ENCODE measurements at regions not wholly inside any gene's neighbourhood (a gene's known extent, or its start where the extent isn't known, plus 50 kb on each side); places are given as distances from the start of the nearest gene placed in this dataset.

DNA sequence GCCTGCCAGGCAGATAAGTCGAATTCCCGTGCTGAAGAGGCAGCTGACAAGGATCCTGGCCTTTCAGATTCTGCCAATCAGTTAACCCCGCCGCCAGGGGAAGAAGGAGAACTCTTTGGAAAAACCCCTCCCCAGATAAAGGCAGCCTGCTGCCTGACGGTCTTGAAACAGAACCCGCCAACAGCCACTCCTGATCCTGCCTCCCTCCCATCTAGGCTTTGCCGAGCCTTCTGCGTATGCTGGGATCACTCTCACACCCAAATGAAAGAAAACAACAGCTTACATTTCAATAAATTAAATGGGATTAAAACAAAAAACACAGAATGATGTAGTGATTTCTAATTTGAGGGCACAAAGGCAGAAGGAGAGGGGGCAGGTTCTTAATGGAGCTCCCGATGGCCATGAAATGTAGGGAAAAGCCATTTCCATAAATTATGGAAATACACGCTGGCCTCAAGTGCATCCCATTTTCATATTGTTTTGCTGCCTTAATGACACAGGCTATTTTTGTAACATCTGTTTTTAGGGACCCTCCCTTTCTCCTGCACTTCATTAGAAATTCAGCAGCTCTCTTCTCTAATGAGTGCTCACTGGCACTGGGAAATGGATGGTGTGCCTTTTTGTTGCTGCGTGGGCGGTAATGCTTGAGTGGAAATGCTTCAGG, 319.1 kb downstream of the MED10 start:
- peak; percentile 46 for DNase-seq

DNA sequence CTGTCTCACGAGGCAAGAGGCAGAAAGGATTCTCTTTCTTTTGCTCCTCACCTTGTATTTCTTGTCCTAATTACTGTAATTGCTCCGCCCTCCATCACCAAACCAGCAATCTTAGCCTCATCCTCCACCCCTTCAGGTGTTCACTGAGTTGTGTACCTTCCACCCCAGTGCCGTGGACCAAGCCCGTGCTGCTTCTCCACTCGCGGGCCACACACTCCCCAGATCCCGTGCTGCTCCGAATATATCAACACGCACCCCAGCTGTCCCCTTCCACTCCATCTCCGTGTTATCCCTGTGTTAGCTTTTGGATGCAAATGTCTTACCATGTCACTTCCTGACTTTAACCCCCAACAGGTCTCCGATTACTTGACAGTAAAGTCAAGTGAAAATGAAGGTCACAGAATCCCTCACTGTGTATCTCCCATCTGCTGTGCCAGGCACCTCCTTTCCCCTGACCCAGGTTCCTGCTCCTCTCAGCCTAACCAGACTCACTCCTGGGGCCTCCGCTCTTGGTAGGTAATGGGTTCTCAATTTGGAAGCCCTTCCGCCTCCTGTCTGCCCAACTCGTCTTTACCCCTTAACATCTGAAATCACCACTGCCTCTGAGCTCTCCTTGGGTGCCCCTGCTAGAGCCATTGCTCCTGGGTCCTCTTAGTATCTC, 320.2 kb downstream of the MED10 start:
- no peak for DNase-seq

- DNase-seq = no peak
Measured at GRCh38 chr5:6056280-6056679, 322.1 kb downstream of the MED10 start.

- DNase-seq = no peak
Measured at GRCh38 chr5:6049662-6050061, 328.7 kb downstream of the MED10 start.

- no peak for DNase-seq
Measured at GRCh38 chr5:6048746-6049145, 329.6 kb downstream of the MED10 start.

DNA sequence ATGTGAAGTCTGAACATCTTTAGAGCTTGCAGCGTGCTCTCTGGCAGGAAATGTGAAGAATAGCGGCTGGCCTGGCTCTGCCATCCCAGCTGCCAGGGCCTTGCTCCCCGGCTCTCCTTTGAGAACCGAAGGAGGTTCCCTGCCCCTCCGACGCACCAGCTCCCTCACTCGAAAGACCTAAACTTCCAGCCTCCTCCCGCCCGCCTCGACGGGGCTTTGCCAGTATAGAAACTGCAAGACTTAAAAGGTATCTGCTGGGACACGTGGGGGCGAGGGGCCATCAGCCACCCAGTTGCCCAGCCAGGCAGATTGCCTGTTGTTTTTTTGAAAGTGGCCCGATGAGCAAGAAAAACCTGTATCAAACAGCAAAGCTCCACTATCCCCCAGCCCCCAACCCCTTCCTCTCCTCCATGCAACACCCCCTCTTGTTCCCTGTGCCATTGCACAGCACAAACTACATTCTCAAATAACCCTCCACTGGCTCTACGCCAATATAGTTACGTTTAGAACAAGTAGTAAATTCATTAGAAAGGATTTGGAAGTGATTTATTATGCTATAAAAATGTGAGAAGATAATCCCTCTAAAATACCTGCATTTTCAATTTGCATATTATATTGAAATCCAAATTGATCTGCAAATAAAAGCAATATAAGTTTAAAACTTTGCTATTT, 331.9 kb downstream of the MED10 start:
- DNase-seq = peak; percentile 76

GRCh38 chr5:6043491-6044310, 334.6 kb downstream of the MED10 start:
- DNase-seq = no peak

- no peak for DNase-seq
Measured at GRCh38 chr5:6041977-6042550, 336.3 kb downstream of the MED10 start.

DNA sequence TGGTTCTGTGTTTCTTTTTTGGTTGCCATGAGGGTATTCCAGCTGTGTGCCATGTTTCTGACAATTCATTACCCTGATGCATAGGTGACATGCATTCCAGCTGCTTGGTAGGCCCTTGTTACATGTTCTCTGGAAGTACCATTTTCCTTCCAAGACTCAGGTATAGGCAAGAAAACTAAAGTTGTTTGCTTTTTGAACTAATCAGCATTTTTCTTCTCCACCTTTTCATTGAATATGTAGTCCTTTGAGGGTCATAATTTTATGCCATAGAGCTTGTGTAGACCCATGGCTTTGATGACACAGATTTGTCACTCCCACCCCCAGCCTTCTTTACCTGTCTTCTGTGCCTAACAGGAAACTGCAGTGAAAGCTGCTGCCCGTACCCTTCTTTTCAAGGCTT, 339.2 kb downstream of the MED10 start:
- no peak for DNase-seq

- DNase-seq = no peak
Measured at GRCh38 chr5:6036006-6036405, 342.3 kb downstream of the MED10 start.

GRCh38 chr5:6029811-6030271, 348.5 kb downstream of the MED10 start:
- DNase-seq = no peak

- no peak for DNase-seq
Measured at GRCh38 chr5:6026766-6027406, 351.5 kb downstream of the MED10 start.

DNA sequence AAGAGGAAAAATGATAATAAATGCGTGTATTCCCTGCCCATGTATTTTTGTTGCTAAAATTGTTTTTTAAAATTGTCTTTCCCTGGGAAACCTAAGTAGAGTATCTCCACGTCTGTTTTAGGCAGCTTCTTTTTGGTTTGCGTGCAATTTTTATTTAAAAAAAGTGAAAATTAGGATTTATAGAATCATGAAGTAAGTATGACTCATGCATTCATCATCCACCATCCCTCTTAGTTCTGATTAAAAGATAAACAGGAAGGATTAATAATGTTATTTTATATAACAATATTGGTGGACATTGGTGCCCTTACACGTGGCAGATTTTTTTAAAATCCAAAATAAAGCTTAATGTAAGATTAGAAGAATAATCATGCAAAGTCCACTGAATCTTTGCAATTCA, 358.7 kb downstream of the MED10 start:
- no peak for DNase-seq

DNA sequence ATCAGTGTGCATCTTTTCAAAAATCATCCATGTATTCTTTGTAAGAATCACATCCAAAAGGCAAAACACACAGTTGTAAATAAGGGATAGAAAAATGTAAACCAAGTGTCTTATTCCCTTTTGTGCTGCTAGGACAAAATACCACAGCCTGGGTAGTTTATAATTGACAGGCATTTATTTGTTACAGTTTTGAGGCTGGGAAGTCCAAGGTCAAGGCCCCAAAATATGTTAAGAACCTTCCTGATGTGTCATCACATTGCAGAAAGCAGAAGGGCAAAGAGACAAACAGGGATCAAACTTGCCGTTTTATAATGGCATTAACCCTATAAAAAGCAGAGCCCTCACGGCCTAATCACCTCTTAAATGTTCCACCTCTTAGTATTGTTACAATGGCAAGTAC, 364.8 kb downstream of the MED10 start:
- no peak for DNase-seq

DNA sequence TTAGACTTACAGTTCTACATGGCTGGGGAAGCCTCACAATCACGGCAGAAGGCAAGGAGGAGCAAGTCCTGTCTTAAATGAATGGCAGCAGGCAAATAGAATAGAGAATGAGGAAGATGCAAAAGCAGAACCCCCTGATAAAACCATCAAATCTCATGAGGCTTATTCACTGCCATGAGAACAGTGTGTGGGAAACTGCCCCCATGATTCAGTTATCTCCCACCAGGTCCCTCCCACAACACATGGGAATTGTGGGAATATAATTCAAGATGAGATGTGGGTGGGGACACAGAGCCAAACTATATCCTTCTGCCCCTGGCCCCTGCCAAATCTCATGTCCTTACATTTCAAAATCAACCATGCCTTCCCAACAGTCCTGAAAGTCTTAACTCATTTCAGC, 367.1 kb downstream of the MED10 start:
- DNase-seq = no peak

- DNase-seq = no peak
Measured at GRCh38 chr5:6006838-6007314, 371.5 kb downstream of the MED10 start.

- no peak for DNase-seq
Measured at GRCh38 chr5:6003040-6003825, 375.1 kb downstream of the MED10 start.

DNA sequence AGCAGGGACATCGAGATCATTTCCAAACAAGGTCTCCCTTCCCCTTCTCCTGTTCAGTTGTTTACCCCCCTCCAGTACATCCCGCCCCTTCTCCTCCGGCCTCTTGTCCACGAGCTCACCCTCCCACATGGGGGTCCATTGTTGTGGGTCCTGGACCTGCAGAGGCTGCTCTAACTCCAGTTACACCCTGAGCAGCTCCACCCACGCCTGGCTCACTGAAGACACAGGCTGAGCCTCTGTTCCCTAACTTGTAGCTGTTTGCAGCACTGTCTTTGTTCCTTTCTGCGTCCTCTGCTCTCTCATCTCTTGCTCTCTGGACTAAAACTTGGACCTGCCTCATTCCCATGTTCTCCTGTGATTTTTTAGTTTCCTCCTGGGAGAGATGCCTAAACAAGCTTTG, 377.5 kb downstream of the MED10 start:
- DNase-seq = no peak

DNA sequence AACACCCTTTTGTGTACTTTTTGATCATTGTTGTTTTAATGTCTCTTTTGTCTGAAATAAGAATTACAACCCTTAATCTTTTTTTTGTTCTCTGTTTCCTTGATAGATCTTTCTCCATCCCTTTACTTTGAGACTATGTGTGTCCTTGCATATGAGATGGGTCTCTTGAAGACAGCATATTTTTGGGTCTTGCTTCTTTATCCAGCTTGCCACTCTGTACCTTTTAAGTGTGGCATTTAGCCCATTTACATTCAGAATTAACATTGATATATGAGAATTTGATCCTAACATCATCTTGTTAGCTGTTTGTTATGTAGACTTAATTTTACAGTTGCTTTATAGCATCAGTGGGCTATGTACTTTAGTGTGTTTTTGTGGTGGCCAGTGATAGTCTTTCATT, 382.5 kb downstream of the MED10 start:
- no peak for DNase-seq

GRCh38 chr5:5986492-5987178, 391.7 kb downstream of the MED10 start:
- DNase-seq = no peak

DNA sequence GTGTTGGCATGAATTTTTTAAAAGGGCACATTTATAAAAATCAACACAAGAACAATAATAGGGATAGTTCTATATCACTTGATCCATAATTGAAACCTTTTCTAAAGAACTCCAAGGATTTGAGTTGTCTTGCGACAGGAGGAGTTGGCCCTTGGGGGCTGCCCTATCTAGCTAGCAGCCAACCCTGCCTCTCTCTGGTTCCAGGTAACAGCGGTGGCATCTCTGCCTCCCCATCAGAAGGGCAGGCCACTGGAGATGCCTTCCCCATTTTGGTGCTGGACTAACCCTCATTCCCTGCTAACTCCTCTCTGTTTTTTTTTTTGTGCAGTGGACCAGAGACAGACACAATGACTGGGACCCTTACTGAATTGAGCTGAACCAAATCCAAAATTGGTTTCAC, 393.0 kb downstream of the MED10 start:
- no peak for DNase-seq
